ENCODE measurements at regions not wholly inside any gene's neighbourhood (a gene's known extent, or its start where the extent isn't known, plus 50 kb on each side); places are given as distances from the start of the nearest gene placed in this dataset.

DNA sequence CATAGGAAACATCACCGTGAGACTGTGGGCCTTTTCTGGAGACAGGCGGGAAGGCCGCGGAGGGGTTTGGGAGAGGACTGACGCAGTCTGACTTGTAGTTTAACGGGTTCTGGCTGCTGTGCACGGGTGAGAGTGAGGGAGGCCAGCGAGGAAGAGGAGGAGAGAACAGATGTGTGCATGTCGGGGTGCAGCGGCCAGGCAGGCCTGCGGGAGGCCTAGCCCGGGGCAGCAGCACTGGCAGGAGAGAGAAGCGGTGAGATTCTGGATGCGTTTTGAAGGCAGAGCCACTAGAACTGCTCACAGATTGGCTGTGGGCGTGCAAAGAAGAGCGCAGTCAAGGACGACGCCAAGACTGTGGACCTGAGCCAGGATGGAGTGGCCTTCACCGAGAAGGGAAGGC is 53.9 kb downstream of the PTGR3 start:
- H3K9me3 ChIP-seq, result peaks cover 9% of the 10 kb centered on the region
- DNase-seq (no peak), ATAC-seq (no peak)
- H3K4me1 ChIP-seq, result no peaks in the 10 kb centered on the region
- intact Hi-C loops (cut with DNase I), result no loop called here
- TF ChIP-seq, protein P1, sequence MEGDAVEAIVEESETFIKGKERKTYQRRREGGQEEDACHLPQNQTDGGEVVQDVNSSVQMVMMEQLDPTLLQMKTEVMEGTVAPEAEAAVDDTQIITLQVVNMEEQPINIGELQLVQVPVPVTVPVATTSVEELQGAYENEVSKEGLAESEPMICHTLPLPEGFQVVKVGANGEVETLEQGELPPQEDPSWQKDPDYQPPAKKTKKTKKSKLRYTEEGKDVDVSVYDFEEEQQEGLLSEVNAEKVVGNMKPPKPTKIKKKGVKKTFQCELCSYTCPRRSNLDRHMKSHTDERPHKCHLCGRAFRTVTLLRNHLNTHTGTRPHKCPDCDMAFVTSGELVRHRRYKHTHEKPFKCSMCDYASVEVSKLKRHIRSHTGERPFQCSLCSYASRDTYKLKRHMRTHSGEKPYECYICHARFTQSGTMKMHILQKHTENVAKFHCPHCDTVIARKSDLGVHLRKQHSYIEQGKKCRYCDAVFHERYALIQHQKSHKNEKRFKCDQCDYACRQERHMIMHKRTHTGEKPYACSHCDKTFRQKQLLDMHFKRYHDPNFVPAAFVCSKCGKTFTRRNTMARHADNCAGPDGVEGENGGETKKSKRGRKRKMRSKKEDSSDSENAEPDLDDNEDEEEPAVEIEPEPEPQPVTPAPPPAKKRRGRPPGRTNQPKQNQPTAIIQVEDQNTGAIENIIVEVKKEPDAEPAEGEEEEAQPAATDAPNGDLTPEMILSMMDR (IDR thresholded peaks at IDR 0.05), result no peak
- peaks cover 3% of the 10 kb centered on the region for H3K27me3 ChIP-seq
- no peaks in the 10 kb centered on the region for H3K36me3 ChIP-seq
- H3K4me3 ChIP-seq, result no peak overlapping the region
- no peak overlapping the region for H3K27ac ChIP-seq

DNA sequence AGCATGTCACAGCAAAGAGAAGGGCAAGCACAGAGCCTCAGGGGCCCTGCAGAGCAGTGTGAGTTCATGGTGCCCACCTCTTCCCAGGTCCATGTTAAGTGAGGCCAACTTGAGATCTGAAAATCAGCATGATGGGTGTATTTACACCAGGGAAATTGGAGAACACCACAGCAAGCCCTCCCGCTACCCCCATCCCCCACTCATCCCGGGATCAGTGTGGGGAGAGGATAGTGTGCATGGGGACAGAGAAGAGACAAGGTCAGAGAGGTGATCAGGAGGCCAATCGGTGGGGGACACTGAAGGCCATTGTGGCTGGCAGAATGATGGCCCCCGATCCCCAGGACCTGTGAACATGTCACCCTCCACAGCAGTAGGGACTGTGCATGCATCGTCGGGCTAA is 54.7 kb downstream of the PTGR3 start:
- ATAC-seq (no peak), DNase-seq (no peak)
- no peak overlapping the region for H3K4me3 ChIP-seq
- H3K27me3 ChIP-seq, result peaks cover 3% of the 10 kb centered on the region
- TF ChIP-seq, protein P1 (IDR thresholded peaks at IDR 0.05), result no peak
- peaks cover 9% of the 10 kb centered on the region for H3K9me3 ChIP-seq
- no peaks in the 10 kb centered on the region for H3K36me3 ChIP-seq
- intact Hi-C loops (cut with DNase I), result no loop called here
- no peak overlapping the region for H3K27ac ChIP-seq
- no peaks in the 10 kb centered on the region for H3K4me1 ChIP-seq

DNA sequence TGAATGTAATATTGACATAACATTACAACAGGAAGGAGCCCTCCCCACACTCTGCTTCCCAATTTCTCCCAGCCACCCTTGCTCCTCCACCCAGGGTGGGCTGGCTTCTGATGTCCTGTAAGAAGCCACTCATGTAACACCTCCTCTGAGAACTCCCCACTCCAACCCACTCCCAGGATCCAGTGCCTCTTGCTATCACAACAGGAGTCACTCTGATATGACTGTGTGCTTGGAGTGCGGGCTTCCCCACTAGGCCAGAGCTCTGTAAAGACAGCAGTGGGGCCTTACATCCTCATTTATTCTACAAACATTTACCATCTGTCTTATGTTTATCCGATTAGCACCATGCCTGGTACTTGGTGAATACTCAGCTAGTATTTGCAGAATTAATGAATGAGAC is 65.1 kb downstream of the PTGR3 start:
- DNase-seq, result no peak
- Histone ChIP-seq H3K27me3 (no peaks in the 10 kb centered on the region), H3K4me1 (no peaks in the 10 kb centered on the region), H3K9me3 (peaks cover 10% of the 10 kb centered on the region), H3K36me3 (no peaks in the 10 kb centered on the region), H3K27ac (no peak overlapping the region), H3K4me3 (no peak overlapping the region)
- TF ChIP-seq, protein P1 (IDR thresholded peaks at IDR 0.05), result no peak
- intact Hi-C loops (cut with DNase I), result no loop called here
- ATAC-seq, result no peak

DNA sequence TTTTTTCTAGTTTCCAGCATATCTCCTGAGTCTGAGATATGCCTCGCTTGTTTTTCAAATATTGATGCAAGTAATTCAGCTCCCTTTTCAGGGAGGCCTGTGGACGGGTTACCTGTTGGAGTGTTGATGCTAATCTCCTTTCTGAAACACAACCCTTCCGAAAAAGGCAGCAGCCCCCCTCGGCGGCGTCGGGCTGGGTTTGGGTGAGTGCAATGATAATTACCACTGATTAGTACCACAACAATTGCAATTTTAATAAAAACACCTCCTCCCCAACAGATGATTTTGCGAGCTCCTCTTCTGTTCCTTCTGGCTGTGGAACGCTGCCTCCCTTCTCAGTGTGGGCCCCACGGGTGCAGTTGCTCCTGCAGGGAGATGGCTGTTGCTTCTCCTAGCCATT is 66.3 kb downstream of the PTGR3 start:
- no peaks in the 10 kb centered on the region for H3K36me3 ChIP-seq
- H3K9me3 ChIP-seq, result peaks cover 10% of the 10 kb centered on the region
- ATAC-seq (no peak), DNase-seq (no peak)
- H3K27ac ChIP-seq, result no peak overlapping the region
- no peaks in the 10 kb centered on the region for H3K27me3 ChIP-seq
- TF ChIP-seq, protein P1 (IDR thresholded peaks at IDR 0.05), result no peak
- H3K4me3 ChIP-seq, result no peak overlapping the region
- H3K4me1 ChIP-seq, result no peaks in the 10 kb centered on the region
- intact Hi-C loops (cut with DNase I), result no loop called here

DNA sequence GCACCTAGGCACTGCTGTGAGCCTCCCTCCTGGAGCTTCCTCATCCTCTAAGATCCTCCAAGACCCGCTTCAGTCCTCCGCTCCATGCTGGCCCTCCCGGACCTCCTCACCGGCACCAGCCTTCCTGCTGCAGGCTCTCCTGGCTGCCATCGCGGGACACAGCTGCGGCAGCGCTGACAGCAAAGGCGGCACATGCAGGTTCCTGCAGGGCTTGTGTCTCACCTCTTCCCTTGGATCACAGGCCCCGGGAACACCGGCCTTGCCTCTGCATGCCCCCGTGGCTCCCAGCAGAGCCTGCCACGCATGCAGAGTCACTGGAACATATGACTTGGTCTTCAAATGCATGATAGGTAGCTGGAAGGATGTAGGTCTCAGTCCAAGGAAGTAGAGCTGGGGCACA is 67.2 kb downstream of the PTGR3 start:
- DNase-seq, result no peak
- TF ChIP-seq, protein P1 (IDR thresholded peaks at IDR 0.05), result no peak
- Histone ChIP-seq H3K36me3 (no peaks in the 10 kb centered on the region), H3K4me1 (no peaks in the 10 kb centered on the region), H3K9me3 (peaks cover 10% of the 10 kb centered on the region), H3K4me3 (no peak overlapping the region), H3K27me3 (no peaks in the 10 kb centered on the region), H3K27ac (no peak overlapping the region)
- intact Hi-C loops (cut with DNase I), result no loop called here
- ATAC-seq, result no peak

DNA sequence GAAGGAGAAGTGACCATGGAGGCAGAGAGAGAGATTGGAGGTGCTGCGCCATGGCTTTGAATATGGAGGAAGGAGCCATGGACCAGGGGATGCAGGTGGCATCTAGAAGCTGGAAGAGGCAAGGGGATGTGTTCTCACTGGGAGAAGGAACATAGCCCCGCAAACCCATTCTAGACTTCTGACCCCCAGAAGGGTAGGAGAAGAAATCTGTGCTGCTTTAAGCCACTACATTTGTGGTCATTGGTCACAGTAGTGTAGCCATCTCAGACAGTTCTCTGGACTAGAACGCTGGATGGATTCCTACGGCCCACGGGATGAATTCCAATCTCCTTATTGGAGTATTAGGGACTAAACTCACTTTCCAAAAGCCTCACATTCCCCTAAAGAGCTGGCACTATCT is 67.8 kb downstream of the PTGR3 start:
- Histone ChIP-seq H3K4me1 (no peaks in the 10 kb centered on the region), H3K27ac (no peak overlapping the region), H3K36me3 (no peaks in the 10 kb centered on the region), H3K4me3 (no peak overlapping the region), H3K27me3 (no peaks in the 10 kb centered on the region), H3K9me3 (peaks cover 10% of the 10 kb centered on the region)
- intact Hi-C loops (cut with DNase I), result no loop called here
- no peak for ATAC-seq
- TF ChIP-seq, protein P1 (IDR thresholded peaks at IDR 0.05), result no peak
- no peak for DNase-seq
